CD4-positive, CD25-positive, alpha-beta regulatory T cell (primary cell): ENCODE measurements at regions not wholly inside any gene's neighbourhood (a gene's known extent, or its start where the extent isn't known, plus 50 kb on each side); places are given as distances from the start of the nearest gene placed in this dataset.

Experiments used
- ATAC-seq, 2 donors: fragments of 150-1000 bp; cut with Tn5 transposase; one replicate each; pipeline ENCODE4 v1.10.0; 2021; ENCODE audit warnings: low read depth in 2 of 2, moderate number of reproducible peaks in 2 of 2, moderate library complexity in 1 of 2
- DNase-seq, 3 donors: peaks; one replicate each; pipeline versions ENCODE4 v3.0.0 to v3.0.0-alpha.2; 2012 to 2022; ENCODE audit warnings: mixed read lengths in 1 of 3
- H3K27ac ChIP-seq: one replicate; pipeline ENCODE4 v1.7.0; 2013; ENCODE audit warnings: mild to moderate bottlenecking, low read length; ENCODE audit not compliant: insufficient read depth, poor library complexity, severe bottlenecking
- H3K27me3 ChIP-seq: one replicate; pipeline ENCODE4 v1.7.0; 2013; ENCODE audit warnings: low read length; ENCODE audit not compliant: control insufficient read depth, insufficient read depth
- H3K36me3 ChIP-seq: one replicate; pipeline ENCODE4 v1.7.0; 2013; ENCODE audit warnings: mild to moderate bottlenecking, low read length, moderate library complexity; ENCODE audit not compliant: control insufficient read depth, insufficient read depth
- H3K4me1 ChIP-seq: 2 replicates; pipeline ENCODE4 v1.7.0; 2013; ENCODE audit warnings: mild to moderate bottlenecking, low read length; ENCODE audit not compliant: insufficient read depth, control insufficient read depth, poor library complexity, severe bottlenecking
- H3K4me3 ChIP-seq: one replicate; pipeline ENCODE4 v1.7.0; 2013; ENCODE audit warnings: low read depth, mild to moderate bottlenecking, low read length, moderate library complexity
- H3K9me3 ChIP-seq, 2 experiments: 1 replicate in 1 of 2; 2 replicates in 1 of 2; pipeline ENCODE4 v1.7.0; 2013; ENCODE audit warnings: low read length in 2 of 2, mild to moderate bottlenecking in 1 of 2, moderate library complexity in 1 of 2; ENCODE audit not compliant: control insufficient read depth in 2 of 2
- H3K27ac Mint-ChIP-seq, 3 donors: one replicate each; pipeline ENCODE4 v1.8.0; 2020 to 2022; ENCODE audit warnings: mild to moderate bottlenecking in 3 of 3, mixed read lengths in 3 of 3, moderate library complexity in 2 of 3
- H3K27me3 Mint-ChIP-seq: one replicate; pipeline ENCODE4 v1.8.0; 2022; ENCODE audit warnings: mild to moderate bottlenecking, mixed read lengths
- H3K36me3 Mint-ChIP-seq: one replicate; pipeline ENCODE4 v1.8.0; 2020; ENCODE audit warnings: mixed read lengths
- H3K4me1 Mint-ChIP-seq, 4 donors: one replicate each; pipeline ENCODE4 v1.8.0; 2020 to 2022; ENCODE audit warnings: mixed read lengths in 4 of 4, mild to moderate bottlenecking in 1 of 4
- H3K4me3 Mint-ChIP-seq, 4 donors: one replicate each; pipeline ENCODE4 v1.8.0; 2020 to 2022; ENCODE audit warnings: mild to moderate bottlenecking in 4 of 4, mixed read lengths in 4 of 4, moderate library complexity in 3 of 4
- H3K9me3 Mint-ChIP-seq, 7 donors: one replicate each; pipeline ENCODE4 v1.8.0; 2020 to 2022; ENCODE audit warnings: mixed read lengths in 7 of 7, mild to moderate bottlenecking in 3 of 7, moderate library complexity in 2 of 7

GRCh38 chr3:168476360-168476980 is 380.7 kb upstream of the GOLIM4 start:
- no peak overlapping the region for H3K27ac Mint-ChIP-seq
- no peaks in the 10 kb centered on the region for H3K4me1 ChIP-seq
- H3K4me3 ChIP-seq, result no peak overlapping the region
- ATAC-seq, result no peak
- no peaks in the 10 kb centered on the region for H3K36me3 ChIP-seq
- H3K27me3 Mint-ChIP-seq, result no peaks in the 10 kb centered on the region
- no peaks in the 10 kb centered on the region for H3K4me1 Mint-ChIP-seq
- no peak overlapping the region for H3K4me3 Mint-ChIP-seq
- no peaks in the 10 kb centered on the region for H3K36me3 Mint-ChIP-seq
- no peak overlapping the region for H3K27ac ChIP-seq
- H3K9me3 Mint-ChIP-seq, result peaks cover 0 to 7% (median 0%) of the 10 kb centered on the region in 7 donors
- DNase-seq, result no peak
- no peaks in the 10 kb centered on the region for H3K9me3 ChIP-seq
- no peaks in the 10 kb centered on the region for H3K27me3 ChIP-seq

- Mint-ChIP-seq H3K27me3 (no peaks in the 10 kb centered on the region), H3K4me3 (no peak overlapping the region), H3K36me3 (no peaks in the 10 kb centered on the region), H3K4me1 (no peaks in the 10 kb centered on the region), H3K9me3 (peaks cover 0 to 7% (median 0%) of the 10 kb centered on the region in 7 donors), H3K27ac (no peak overlapping the region)
- Histone ChIP-seq H3K27me3 (no peaks in the 10 kb centered on the region), H3K4me1 (no peaks in the 10 kb centered on the region), H3K4me3 (no peak overlapping the region), H3K9me3 (no peaks in the 10 kb centered on the region), H3K27ac (no peak overlapping the region), H3K36me3 (no peaks in the 10 kb centered on the region)
- DNase-seq, result no peak
- ATAC-seq, result no peak
Observed at GRCh38 chr3:168475704-168476103, 380.0 kb upstream of the GOLIM4 start.

GRCh38 chr3:168473334-168473890 is 377.7 kb upstream of the GOLIM4 start:
- H3K4me1 ChIP-seq, result no peaks in the 10 kb centered on the region
- peaks cover 0 to 4% (median 0%) of the 10 kb centered on the region in 7 donors for H3K9me3 Mint-ChIP-seq
- no peak overlapping the region for H3K4me3 Mint-ChIP-seq
- no peak for DNase-seq
- no peaks in the 10 kb centered on the region for H3K27me3 ChIP-seq
- H3K4me1 Mint-ChIP-seq, result no peaks in the 10 kb centered on the region
- no peak overlapping the region for H3K27ac ChIP-seq
- no peak for ATAC-seq
- no peak overlapping the region for H3K27ac Mint-ChIP-seq
- H3K4me3 ChIP-seq, result no peak overlapping the region
- no peaks in the 10 kb centered on the region for H3K36me3 ChIP-seq
- no peaks in the 10 kb centered on the region for H3K36me3 Mint-ChIP-seq
- no peaks in the 10 kb centered on the region for H3K27me3 Mint-ChIP-seq
- no peaks in the 10 kb centered on the region for H3K9me3 ChIP-seq

GRCh38 chr3:168472783-168473182 is 377.1 kb upstream of the GOLIM4 start:
- Histone ChIP-seq H3K9me3 (no peaks in the 10 kb centered on the region), H3K27me3 (no peaks in the 10 kb centered on the region), H3K4me1 (no peaks in the 10 kb centered on the region), H3K27ac (no peak overlapping the region), H3K4me3 (no peak overlapping the region), H3K36me3 (no peaks in the 10 kb centered on the region)
- no peak overlapping the region for H3K27ac Mint-ChIP-seq
- ATAC-seq (no peak), DNase-seq (no peak)
- no peaks in the 10 kb centered on the region for H3K36me3 Mint-ChIP-seq
- H3K27me3 Mint-ChIP-seq, result no peaks in the 10 kb centered on the region
- no peaks in the 10 kb centered on the region for H3K4me1 Mint-ChIP-seq
- H3K4me3 Mint-ChIP-seq, result no peak overlapping the region
- peaks cover 0 to 4% (median 0%) of the 10 kb centered on the region in 7 donors for H3K9me3 Mint-ChIP-seq

- Mint-ChIP-seq H3K4me3 (no peak overlapping the region), H3K9me3 (peaks cover 0 to 5% (median 0%) of the 10 kb centered on the region in 7 donors), H3K4me1 (peaks cover 0 to 2% (median 0%) of the 10 kb centered on the region in 4 donors), H3K27ac (no peak overlapping the region), H3K27me3 (no peaks in the 10 kb centered on the region), H3K36me3 (no peaks in the 10 kb centered on the region)
- Histone ChIP-seq H3K9me3 (no peaks in the 10 kb centered on the region), H3K4me1 (no peaks in the 10 kb centered on the region), H3K4me3 (no peak overlapping the region), H3K27ac (no peak overlapping the region), H3K27me3 (no peaks in the 10 kb centered on the region), H3K36me3 (no peaks in the 10 kb centered on the region)
- ATAC-seq (no peak), DNase-seq (no peak)
Observed at GRCh38 chr3:168470380-168470779, 374.7 kb upstream of the GOLIM4 start.

GRCh38 chr3:168469436-168469835 is 373.7 kb upstream of the GOLIM4 start:
- H3K27me3 Mint-ChIP-seq, result no peaks in the 10 kb centered on the region
- ATAC-seq, result no peak
- no peak for DNase-seq
- H3K36me3 Mint-ChIP-seq, result no peaks in the 10 kb centered on the region
- no peaks in the 10 kb centered on the region for H3K9me3 ChIP-seq
- no peaks in the 10 kb centered on the region for H3K36me3 ChIP-seq
- no peaks in the 10 kb centered on the region for H3K4me1 ChIP-seq
- no peak overlapping the region for H3K27ac Mint-ChIP-seq
- peaks cover 0 to 2% (median 0%) of the 10 kb centered on the region in 4 donors for H3K4me1 Mint-ChIP-seq
- peaks cover 0 to 5% (median 0%) of the 10 kb centered on the region in 7 donors for H3K9me3 Mint-ChIP-seq
- H3K27ac ChIP-seq, result no peak overlapping the region
- no peak overlapping the region for H3K4me3 Mint-ChIP-seq
- no peak overlapping the region for H3K4me3 ChIP-seq
- H3K27me3 ChIP-seq, result no peaks in the 10 kb centered on the region

GRCh38 chr3:168467115-168467714 is 371.5 kb upstream of the GOLIM4 start:
- H3K4me1 Mint-ChIP-seq, result peaks cover 0 to 2% (median 0%) of the 10 kb centered on the region in 4 donors
- H3K4me3 Mint-ChIP-seq, result no peak overlapping the region
- Histone ChIP-seq H3K27me3 (no peaks in the 10 kb centered on the region), H3K4me3 (no peak overlapping the region), H3K27ac (no peak overlapping the region), H3K9me3 (no peaks in the 10 kb centered on the region), H3K4me1 (no peaks in the 10 kb centered on the region), H3K36me3 (no peaks in the 10 kb centered on the region)
- DNase-seq, result no peak
- no peak overlapping the region for H3K27ac Mint-ChIP-seq
- peaks cover 0 to 10% (median 5%) of the 10 kb centered on the region in 7 donors for H3K9me3 Mint-ChIP-seq
- no peaks in the 10 kb centered on the region for H3K27me3 Mint-ChIP-seq
- no peak for ATAC-seq
- no peaks in the 10 kb centered on the region for H3K36me3 Mint-ChIP-seq

- DNase-seq (no peak), ATAC-seq (no peak)
- Histone ChIP-seq H3K4me1 (no peaks in the 10 kb centered on the region), H3K36me3 (no peaks in the 10 kb centered on the region), H3K4me3 (no peak overlapping the region), H3K27me3 (no peaks in the 10 kb centered on the region), H3K27ac (no peak overlapping the region), H3K9me3 (no peaks in the 10 kb centered on the region)
- Mint-ChIP-seq H3K27me3 (no peaks in the 10 kb centered on the region), H3K36me3 (no peaks in the 10 kb centered on the region), H3K9me3 (peaks cover 0 to 13% (median 6%) of the 10 kb centered on the region in 7 donors), H3K4me3 (no peak overlapping the region), H3K4me1 (peaks cover 0 to under 1% (median 0%) of the 10 kb centered on the region in 4 donors), H3K27ac (no peak overlapping the region)
Observed at GRCh38 chr3:168461793-168462192, 366.1 kb upstream of the GOLIM4 start.
